ENCODE measurements at regions not wholly inside any gene's neighbourhood (a gene's known extent, or its start where the extent isn't known, plus 50 kb on each side); places are given as distances from the start of the nearest gene placed in this dataset.
A peak's percentile ranks its signal among the peaks of the same experiment; 100 is the strongest.

GRCh38 chr9:107431461-107431860, 58.1 kb downstream of the KLF4 start:
- no peak for DNase-seq

DNA sequence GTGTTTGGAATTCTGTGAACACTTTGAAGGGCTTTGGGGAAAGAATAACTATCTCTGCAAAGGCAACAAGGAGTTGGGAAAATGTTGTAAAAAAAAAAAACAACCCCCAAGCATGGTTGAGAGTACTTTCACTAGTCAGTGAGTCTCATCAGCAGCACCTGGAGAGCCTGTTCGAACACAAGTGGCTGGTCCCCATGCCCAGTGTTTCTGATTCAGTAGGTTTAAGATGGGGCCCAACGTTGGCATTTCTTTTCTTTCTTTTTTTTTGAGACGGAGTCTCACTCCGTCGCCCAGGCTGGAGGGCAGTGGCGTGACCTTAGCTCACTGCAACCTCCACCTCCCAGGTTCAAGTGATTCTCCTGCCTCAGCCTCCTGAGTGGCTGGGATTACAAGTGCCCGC, 59.5 kb downstream of the KLF4 start:
- DNase-seq = no peak

DNA sequence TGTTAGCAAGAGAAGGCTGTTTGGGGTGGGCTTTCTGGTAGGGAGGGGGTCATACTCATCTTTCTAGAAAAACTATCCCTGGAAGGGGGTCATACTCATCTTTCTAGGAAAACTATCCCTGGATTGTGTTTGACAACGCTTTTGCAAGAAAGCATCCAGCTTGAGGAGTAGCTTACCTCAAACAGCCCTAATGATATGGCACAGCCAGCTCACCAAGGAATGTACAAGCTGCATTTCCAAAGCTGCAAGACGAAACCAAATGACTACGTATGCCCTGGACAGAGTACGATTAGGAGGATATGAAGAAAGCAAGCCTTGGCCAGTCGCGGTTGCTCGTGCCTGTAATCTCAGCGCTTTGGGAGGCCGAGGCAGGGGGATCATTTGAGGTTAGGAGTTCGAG, 63.4 kb downstream of the KLF4 start:
- no peak for DNase-seq

DNA sequence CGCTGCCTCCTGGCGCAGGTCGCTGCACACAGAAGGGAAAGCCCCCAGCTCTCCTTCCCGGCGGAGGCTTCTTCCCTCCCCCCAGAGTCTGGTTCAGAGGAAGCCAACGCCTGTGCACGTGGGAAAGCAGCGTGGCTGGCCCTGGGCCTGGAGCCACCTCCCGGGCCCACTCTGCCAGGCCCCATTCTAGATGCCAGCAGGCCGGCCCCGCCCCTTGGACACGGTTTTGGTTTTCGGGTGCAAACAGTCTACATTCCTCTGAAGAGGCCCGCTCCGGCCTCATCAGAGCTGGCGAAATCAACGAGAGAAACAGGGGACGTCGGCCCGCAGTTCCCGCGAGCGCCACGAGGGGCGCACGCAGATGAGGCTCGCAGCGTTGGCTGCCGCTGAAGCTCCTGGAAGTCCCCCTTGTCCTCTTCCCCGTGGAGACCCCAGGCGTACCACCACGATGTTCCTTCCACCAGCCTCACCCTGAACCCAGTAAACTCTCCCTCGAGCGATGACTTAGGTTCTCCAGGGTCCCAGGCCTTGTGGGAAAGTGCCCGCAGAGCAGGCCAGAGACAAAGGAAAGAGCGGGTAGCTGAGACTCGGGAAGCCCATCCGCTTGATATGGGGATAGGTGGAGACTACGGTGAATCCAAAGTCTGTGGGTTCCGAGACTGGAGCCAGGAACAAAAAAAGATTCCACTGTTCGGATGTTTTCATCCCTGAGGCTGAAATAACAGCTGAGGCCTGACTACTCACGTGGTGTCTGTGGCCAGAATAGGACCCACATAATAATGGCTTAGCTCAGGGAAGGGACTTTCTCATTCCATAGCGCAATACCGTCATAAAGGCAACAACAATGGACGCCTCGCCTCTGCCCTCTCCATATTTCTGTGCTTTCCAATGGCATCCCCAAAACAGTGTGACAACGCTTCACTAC, 64.2 kb downstream of the KLF4 start:
- peak in 10 of 14 donors; percentile 7 to 81 (median 44) for DNase-seq

GRCh38 chr9:107423540-107423939, 66.0 kb downstream of the KLF4 start:
- DNase-seq = no peak

DNA sequence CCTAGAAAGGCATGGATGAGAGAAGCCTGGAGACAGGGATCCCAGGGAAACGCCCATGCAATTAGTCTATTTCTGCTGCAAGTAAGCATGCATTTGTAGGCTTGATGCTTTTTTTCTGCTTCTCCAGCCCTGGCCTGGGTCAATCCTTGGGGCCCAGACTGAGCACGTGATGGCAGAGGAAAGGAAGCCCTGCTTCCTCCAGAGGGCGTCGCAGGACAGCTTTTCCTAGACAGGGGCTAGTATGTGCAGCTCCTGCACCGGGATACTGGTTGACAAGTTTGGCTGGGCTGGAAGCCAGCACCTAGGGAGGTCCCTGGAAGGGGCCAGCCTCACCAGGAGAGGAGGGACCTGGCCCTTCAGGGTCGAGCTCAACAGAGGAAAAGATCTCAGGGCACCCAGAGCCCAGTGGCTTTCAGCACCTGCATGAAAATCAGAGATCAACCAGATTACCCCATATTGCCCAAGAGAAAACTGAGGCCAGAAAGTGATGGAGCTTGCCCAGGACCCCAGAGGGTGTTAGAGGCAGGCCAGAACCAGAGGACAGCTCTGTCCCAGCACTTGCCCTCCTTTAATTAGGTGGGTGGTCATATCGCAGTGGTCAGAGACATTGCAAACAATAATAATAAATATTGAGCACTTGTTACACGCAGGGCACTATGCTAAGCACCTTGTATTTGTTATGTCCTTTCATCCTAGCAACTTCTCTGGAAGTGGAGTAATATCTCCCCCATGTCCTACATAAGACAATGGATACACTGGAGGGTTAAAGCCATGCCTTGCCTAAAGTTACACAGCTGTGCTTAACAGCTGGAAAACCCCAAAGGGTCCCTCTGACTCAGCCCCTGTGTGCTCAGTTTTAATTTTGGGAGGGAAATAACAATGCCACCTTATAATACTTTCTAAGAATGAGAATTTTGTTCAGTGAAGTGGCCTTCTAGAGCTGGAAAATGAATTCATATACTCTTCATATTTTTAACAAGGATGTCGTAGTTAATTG, 67.1 kb downstream of the KLF4 start:
- peak in 7 of 14 donors; percentile 0 to 18 (median 6) for DNase-seq

DNA sequence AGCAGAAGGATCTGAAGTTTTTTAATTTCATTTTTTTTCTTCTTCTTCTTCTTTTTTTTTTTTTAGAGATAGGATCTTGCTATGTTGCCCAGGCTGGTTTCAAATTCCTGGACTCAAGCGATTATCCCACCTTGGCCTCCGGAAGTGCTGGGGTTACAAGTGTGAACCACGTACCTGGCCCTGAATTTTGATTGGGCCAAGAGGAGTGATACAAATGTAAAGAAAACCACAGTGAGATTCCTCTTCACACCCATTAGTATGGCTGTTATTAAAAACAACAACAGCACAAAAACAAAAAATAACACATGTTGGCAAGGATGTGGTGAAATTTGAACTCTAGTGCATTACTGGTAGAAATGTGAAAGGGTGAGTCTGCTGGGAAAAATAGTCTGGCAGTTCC, 79.1 kb downstream of the KLF4 start:
- DNase-seq = no peak

- no peak for DNase-seq
These were observed 79.8 kb downstream of the KLF4 start for GRCh38 chr9:107409581-107410389.

GRCh38 chr9:107407675-107408074, 81.9 kb downstream of the KLF4 start:
- no peak for DNase-seq

DNA sequence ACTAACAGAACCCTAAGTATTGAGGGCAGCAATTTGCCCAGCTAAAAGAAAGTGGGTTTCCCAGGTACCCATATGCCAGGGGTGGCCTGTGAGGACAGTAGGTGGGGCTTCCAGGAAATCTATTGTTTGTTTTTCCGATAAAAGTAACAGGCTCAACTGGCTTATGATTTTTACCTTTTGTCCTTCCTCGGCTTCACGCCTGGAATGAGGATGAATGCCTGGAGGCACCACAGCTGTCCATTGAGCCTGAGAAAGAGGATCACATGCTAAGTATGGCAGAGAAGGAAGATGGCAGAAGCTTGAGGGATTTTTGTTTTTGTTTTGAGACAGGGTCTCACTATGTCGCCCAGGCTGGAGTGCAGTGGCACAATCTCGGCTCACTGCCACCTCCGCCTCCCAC, 84.1 kb downstream of the KLF4 start:
- DNase-seq = no peak

DNA sequence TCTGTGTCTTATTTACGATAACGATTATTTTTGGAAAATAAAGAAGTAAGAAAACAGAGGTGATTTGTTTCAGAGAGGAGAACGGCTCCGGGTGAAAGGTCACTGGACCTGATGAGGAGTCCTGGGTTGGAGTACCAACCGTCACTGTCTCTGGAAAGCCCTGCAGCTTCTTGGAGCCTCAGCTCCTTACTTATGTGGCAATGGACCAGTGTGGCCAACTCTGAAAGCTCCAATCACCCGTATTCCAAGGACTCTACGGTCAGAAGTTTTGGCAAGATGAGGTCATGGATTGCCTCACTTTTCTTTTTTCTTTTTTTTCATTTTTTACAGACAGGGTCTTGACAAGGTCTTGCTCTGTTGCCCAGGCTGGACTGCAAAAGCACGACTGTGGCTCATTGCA, 84.8 kb downstream of the KLF4 start:
- no peak for DNase-seq

- no peak for DNase-seq
These were observed 85.4 kb downstream of the KLF4 start for GRCh38 chr9:107404161-107404560.

DNA sequence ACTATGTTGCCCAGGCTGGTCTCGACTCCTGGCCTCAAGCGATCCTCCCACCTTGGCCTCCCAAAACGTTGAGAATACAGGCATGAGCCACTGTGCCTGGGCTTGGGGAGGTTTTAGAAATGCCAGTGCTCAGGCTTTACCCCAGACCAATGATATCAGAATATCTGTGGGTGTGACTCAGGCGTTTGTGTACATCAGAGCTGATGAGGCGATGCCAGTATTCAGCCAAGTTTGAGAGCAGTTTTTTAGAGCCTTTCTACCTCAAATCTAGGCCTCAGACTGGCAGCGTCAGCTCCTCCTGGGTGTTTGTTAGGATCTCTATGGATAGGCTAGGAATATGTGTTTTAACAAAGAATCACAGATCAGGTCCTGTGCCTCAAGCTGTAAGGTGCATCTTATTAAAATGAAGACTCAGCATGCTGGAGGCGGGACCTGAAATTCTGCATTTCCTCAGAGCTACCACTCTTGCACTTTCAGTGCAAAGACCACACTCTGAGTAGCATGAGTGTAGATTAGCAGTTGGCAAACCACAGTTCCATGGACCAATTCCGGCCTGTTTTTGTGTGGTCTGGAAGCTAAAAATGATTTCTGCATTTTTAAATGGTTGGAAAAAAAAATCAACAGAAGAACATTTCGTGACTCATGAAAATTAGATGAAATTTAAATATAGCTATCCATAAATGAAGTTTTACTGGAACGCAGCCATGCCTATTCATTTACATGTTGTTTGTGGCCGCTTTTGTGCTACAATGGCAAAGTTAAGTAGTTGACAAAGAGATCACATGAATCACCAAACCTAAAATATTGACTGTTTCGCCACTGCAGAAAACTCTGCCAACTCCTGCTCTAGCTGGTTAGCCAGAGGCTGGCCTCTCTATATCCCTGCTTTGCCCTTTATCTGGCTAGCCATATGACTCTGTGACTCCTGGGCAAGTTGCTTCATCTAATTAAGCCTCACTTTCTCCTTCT, 92.2 kb downstream of the KLF4 start:
- DNase-seq = no peak

DNA sequence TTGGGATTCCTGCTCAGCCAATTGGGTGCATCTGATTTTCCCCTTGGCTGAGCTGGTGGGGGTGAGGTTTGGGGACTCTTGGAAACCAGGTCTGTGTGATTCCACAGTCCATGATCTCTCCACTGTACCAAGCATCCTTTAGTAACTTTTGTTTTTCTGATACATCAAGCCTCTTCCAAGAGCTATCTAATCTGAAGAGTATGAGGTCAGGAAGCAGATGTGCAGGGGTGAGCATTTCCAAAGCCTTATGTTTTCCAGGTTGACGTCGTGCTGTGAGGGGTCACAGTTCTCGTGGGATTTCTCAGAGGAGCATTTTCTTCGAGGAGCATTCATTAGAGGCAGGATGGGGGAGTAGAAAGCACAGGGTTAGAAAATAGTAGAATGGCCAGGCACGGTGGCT, 95.3 kb downstream of the KLF4 start:
- no peak for DNase-seq

- DNase-seq = no peak
These were observed 98.8 kb downstream of the KLF4 start for GRCh38 chr9:107390778-107391177.

GRCh38 chr9:107390279-107390678, 99.3 kb downstream of the KLF4 start:
- DNase-seq = no peak

- DNase-seq = peak in 1 of 14 donors; percentile 55
These were observed 99.9 kb downstream of the KLF4 start for GRCh38 chr9:107389617-107390071.

DNA sequence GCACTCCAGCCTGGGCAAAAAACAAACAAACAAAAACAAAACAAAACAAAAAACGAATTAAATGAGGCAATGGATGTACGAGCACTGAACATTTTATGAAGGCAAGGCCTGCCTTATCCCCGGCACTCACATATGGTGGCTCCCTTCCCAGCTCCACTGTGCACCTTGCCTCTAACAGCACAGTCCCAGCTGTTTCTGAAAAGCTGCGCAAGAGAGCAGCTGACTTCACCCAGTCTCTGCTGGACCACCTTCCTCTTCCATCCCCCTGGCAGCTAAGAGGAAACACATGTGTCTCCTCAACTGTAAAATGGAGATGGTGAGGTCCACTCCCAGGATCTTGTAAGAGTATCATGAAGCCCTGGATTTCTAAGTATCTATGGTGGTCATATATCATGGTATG, 100.7 kb downstream of the KLF4 start:
- no peak for DNase-seq

DNA sequence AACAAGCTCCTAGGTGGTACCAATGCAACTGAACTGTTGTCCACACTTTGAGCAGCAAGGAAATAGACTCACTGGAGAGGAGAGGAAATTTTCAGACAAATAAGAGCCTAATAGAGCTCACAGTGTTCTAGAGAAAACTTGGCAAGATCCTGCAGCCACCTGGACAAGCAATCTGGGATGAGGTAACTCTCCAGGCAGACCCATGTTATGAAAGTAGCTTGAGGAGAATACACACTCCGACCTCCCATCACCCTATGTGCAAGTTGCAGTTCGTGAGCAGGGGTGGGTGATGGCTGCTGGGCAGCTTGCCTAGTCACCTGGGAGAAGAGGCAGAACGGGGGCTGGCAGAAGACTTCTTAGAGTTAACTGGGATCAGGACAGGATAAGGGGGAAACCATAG, 102.2 kb downstream of the KLF4 start:
- DNase-seq = peak in 1 of 14 donors; percentile 97

- peak in 1 of 14 donors; percentile 31 for DNase-seq
These were observed 103.2 kb downstream of the KLF4 start for GRCh38 chr9:107386396-107386795.
